ENCODE measurements at regions not wholly inside any gene's neighbourhood (a gene's known extent, or its start where the extent isn't known, plus 50 kb on each side); places are given as distances from the start of the nearest gene placed in this dataset.

- H3K27ac ChIP-seq (ENCODE audit: extremely low read depth, low read depth, low read length) = peak overlapping the region; percentile 28; the same call in 1 of the 2 replicates
- H3K4me3 ChIP-seq (ENCODE audit: low read depth, low read length) = no peak overlapping the region
- H3K9me3 ChIP-seq (ENCODE audit: control insufficient read depth, insufficient read depth, low read depth, low read length) = no peaks in the 10 kb centered on the region
- CTCF ChIA-PET = interaction anchor here (0.6 to 4.6 kb wide), 5 partner anchors 17 to 592 kb away, joined by 3 to 32 read pairs (median 5); no protein-coding TSS in a partner anchor
- POLR2A ChIA-PET = interaction anchor here (1.1 to 1.4 kb wide), 5 partner anchors 12 to 414 kb away, joined by 3 to 6 read pairs (median 4); partner anchors contain the start of genes B3GALNT2 and LYST
- TF ChIP-seq ZNF473 (tag by site-specific recombination; IDR thresholded peaks at IDR 0.05) (no peak), ZNF138 (tag by site-specific recombination; IDR thresholded peaks at IDR 0.05; ENCODE audit: borderline replicate concordance) (no peak), SCRT1 (tag by site-specific recombination; IDR thresholded peaks at IDR 0.05; ENCODE audit: borderline replicate concordance) (no peak), ZFP3 (tag by site-specific recombination; IDR thresholded peaks at IDR 0.05; ENCODE audit: low read depth) (no peak), KLF1 (tag by site-specific recombination; IDR thresholded peaks at IDR 0.05) (no peak), SETDB1 (IDR thresholded peaks at IDR 0.05; ENCODE audit: insufficient read length, low read length) (no peak), ZNF398 (tag by site-specific recombination; IDR thresholded peaks at IDR 0.05) (no peak), ZNF701 (tag by site-specific recombination; IDR thresholded peaks at IDR 0.05) (no peak), ZNF132 (tag by site-specific recombination; IDR thresholded peaks at IDR 0.05; ENCODE audit: borderline replicate concordance) (no peak), ZNF341 (tag by site-specific recombination; IDR thresholded peaks at IDR 0.05; ENCODE audit: low read depth) (no peak), ZNF214 (tag by site-specific recombination; IDR thresholded peaks at IDR 0.05; ENCODE audit: borderline replicate concordance) (no peak), ZNF274 (IDR thresholded peaks at IDR 0.05; ENCODE audit: low read length) (no peak), ZNF274 (tag by site-specific recombination; IDR thresholded peaks at IDR 0.05; ENCODE audit: borderline replicate concordance) (no peak), ZBTB20 (tag by site-specific recombination; IDR thresholded peaks at IDR 0.05) (no peak), ZNF558 (tag by site-specific recombination; IDR thresholded peaks at IDR 0.05) (no peak), ZNF624 (tag by site-specific recombination; IDR thresholded peaks at IDR 0.05) (no peak), RBAK (tag by site-specific recombination; IDR thresholded peaks at IDR 0.05) (no peak), ZBTB11 (tag by site-specific recombination; conservative IDR thresholded peaks at IDR 0.05; ENCODE audit: low read depth) (no peak), HIC1 (tag by site-specific recombination; IDR thresholded peaks at IDR 0.05) (no peak)
- peaks cover 14% of the 10 kb centered on the region for H3K4me1 ChIP-seq (ENCODE audit: control insufficient read depth, insufficient read depth, low read length)
- H3K36me3 ChIP-seq (ENCODE audit: control insufficient read depth in 2 of 2, insufficient read depth in 1 of 2, low read length in 2 of 2) = no peaks in the 10 kb centered on the region
These were observed 51.3 kb upstream of the LYST start for GRCh38 chr1:235918032-235918431.
